ENCODE measurements at regions not wholly inside any gene's neighbourhood (a gene's known extent, or its start where the extent isn't known, plus 50 kb on each side); places are given as distances from the start of the nearest gene placed in this dataset.

GRCh38 chr9:32092031-32092430, 292.4 kb upstream of the ACO1 start:
- TF ChIP-seq CTCF (conservative IDR thresholded peaks at IDR 0.05) (no peak), ZFX (IDR thresholded peaks at IDR 0.05) (no peak)

Measured in C4-2B (cell line).